ENCODE measurements at regions not wholly inside any gene's neighbourhood (a gene's known extent, or its start where the extent isn't known, plus 50 kb on each side); places are given as distances from the start of the nearest gene placed in this dataset.

GRCh38 chr2:83742117-83742782 lies 716.8 kb downstream of the SUCLG1 start:
- no peak overlapping the region for H3K4me3 ChIP-seq (ENCODE audit: low read depth, low read length)
- TF ChIP-seq CTCF (IDR thresholded peaks at IDR 0.05; ENCODE audit: insufficient read depth, low read length) = no peak
- peak; percentile 27 for DNase-seq (ENCODE audit: low read depth)

- DNase-seq (ENCODE audit: low read depth) = no peak
- TF ChIP-seq CTCF (IDR thresholded peaks at IDR 0.05; ENCODE audit: insufficient read depth, low read length) = no peak
- H3K4me3 ChIP-seq (ENCODE audit: low read depth, low read length) = no peak overlapping the region
Measured at GRCh38 chr2:83730223-83730622, 728.9 kb downstream of the SUCLG1 start.

GRCh38 chr2:83725735-83726134 lies 733.3 kb downstream of the SUCLG1 start:
- no peak for DNase-seq (ENCODE audit: low read depth)
- no peak overlapping the region for H3K4me3 ChIP-seq (ENCODE audit: low read depth, low read length)
- TF ChIP-seq CTCF (IDR thresholded peaks at IDR 0.05; ENCODE audit: insufficient read depth, low read length) = no peak

- no peak for DNase-seq (ENCODE audit: low read depth)
- no peak overlapping the region for H3K4me3 ChIP-seq (ENCODE audit: low read depth, low read length)
- no peak for TF ChIP-seq CTCF (IDR thresholded peaks at IDR 0.05; ENCODE audit: insufficient read depth, low read length)
Measured at GRCh38 chr2:83705146-83705545, 753.9 kb downstream of the SUCLG1 start.

- H3K4me3 ChIP-seq (ENCODE audit: low read depth, low read length) = no peak overlapping the region
- DNase-seq (ENCODE audit: low read depth) = no peak
- TF ChIP-seq CTCF (IDR thresholded peaks at IDR 0.05; ENCODE audit: insufficient read depth, low read length) = no peak
Measured at GRCh38 chr2:83703598-83703997, 755.5 kb downstream of the SUCLG1 start.

GRCh38 chr2:83696838-83697237 lies 762.2 kb downstream of the SUCLG1 start:
- no peak for TF ChIP-seq CTCF (IDR thresholded peaks at IDR 0.05; ENCODE audit: insufficient read depth, low read length)
- DNase-seq (ENCODE audit: low read depth) = no peak
- no peak overlapping the region for H3K4me3 ChIP-seq (ENCODE audit: low read depth, low read length)

GRCh38 chr2:83695530-83695929 lies 763.5 kb downstream of the SUCLG1 start:
- H3K4me3 ChIP-seq (ENCODE audit: low read depth, low read length) = no peak overlapping the region
- DNase-seq (ENCODE audit: low read depth) = no peak
- TF ChIP-seq CTCF (IDR thresholded peaks at IDR 0.05; ENCODE audit: insufficient read depth, low read length) = no peak

All from fibroblast of the aortic adventitia (primary cell).